Smooth muscle cell (in vitro differentiated cells): ENCODE measurements at regions not wholly inside any gene's neighbourhood (a gene's known extent, or its start where the extent isn't known, plus 50 kb on each side); places are given as distances from the start of the nearest gene placed in this dataset.

ENCODE experiments used
- DNase-seq: peaks from one replicate; lab custom pipeline; 2025; ENCODE audit not compliant: unreplicated experiment; lab: John Stamatoyannopoulos, UW
- H2AFZ ChIP-seq: fragments of 200-600 bp; sonication (generic); 2 replicates; pipeline ENCODE4 v1.6.0; 2016; ENCODE audit warnings: antibody characterized with exemption, low read depth, mild to moderate bottlenecking
- H3F3A ChIP-seq: fragments of 200-600 bp; sonication (generic); 2 replicates; pipeline ENCODE4 v1.6.0; 2017; ENCODE audit warnings: antibody characterized with exemption, low read depth
- H3K27ac ChIP-seq: fragments of 200-600 bp; sonication (generic); 2 replicates; pipeline ENCODE4 v1.5.1; 2016; ENCODE audit warnings: low read depth, mild to moderate bottlenecking
- H3K27me3 ChIP-seq: fragments of 200-600 bp; sonication (generic); 2 replicates; pipeline ENCODE4 v1.6.1; 2016; ENCODE audit warnings: low read depth, mild to moderate bottlenecking
- H3K36me3 ChIP-seq: fragments of 200-600 bp; sonication (generic); 2 replicates; pipeline ENCODE4 v1.5.1; 2016; ENCODE audit warnings: low read depth
- H3K4me1 ChIP-seq: fragments of 200-600 bp; sonication (generic); 2 replicates; pipeline ENCODE4 v1.5.1; 2016; ENCODE audit warnings: low read depth
- H3K4me2 ChIP-seq: fragments of 200-600 bp; sonication (generic); 2 replicates; pipeline ENCODE4 v1.6.0; 2016; ENCODE audit warnings: mild to moderate bottlenecking
- H3K4me3 ChIP-seq: fragments of 200-600 bp; sonication (generic); 2 replicates; pipeline ENCODE4 v1.5.1; 2016; ENCODE audit warnings: mild to moderate bottlenecking
- H3K79me2 ChIP-seq: fragments of 200-600 bp; sonication (generic); 2 replicates; pipeline ENCODE4 v1.6.0; 2016; ENCODE audit warnings: low read depth, mild to moderate bottlenecking
- H3K9ac ChIP-seq: fragments of 200-600 bp; sonication (generic); 2 replicates; pipeline ENCODE4 v1.6.0; 2016; ENCODE audit warnings: low read depth
- H3K9me3 ChIP-seq: fragments of 200-600 bp; sonication (generic); replicated peaks from 2 replicates; pipeline ENCODE4 v1.5.1; 2016; ENCODE audit warnings: low read depth
- H4K20me1 ChIP-seq: fragments of 200-600 bp; sonication (generic); 2 replicates; pipeline ENCODE4 v1.6.0; 2016; ENCODE audit warnings: low read depth
- WGBS: methylation state at CpG from one replicate; pipeline ENCODE4 v1.1.7; 2016; ENCODE audit warnings: low lambda C conversion rate; 5-methylcytosine and 5-hydroxymethylcytosine counted together
- TF ChIP-seq, protein P1 (sequence below): fragments of 200-600 bp; sonication (generic); IDR thresholded peaks from 2 replicates; pipeline ENCODE4 v1.5.1; 2017; ENCODE audit warnings: borderline replicate concordance, mild to moderate bottlenecking, antibody characterized with exemption; ENCODE audit not compliant: insufficient read depth, poor library complexity, severe bottlenecking

DNA sequence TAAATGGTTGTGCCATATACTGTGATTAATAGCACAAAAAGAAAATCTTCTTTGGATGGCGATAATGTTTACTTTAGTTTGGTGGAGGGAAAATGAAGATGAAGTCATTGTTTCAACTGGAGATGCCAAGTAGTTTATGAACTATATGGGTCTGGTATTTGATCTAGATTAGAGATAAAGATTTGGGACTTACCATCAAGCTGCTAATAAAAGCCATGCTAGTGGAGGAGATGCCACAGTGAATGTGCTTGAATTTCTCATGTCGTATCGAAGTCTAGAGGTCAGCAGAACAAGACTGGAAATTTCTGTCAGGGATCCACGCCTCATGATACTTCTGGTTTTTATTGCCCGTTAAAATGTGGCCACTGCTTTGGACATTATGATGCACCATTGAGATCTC lies 742.0 kb downstream of the NCAM2 start:
- H3K9me3 ChIP-seq, result no peaks in the 10 kb centered on the region
- H3K79me2 ChIP-seq, result no peaks in the 10 kb centered on the region
- H3K4me2 ChIP-seq, result no peak overlapping the region
- H4K20me1 ChIP-seq, result no peaks in the 10 kb centered on the region
- WGBS, result 69% methylated on average over 5 of the region's 5 CpGs
- no peak overlapping the region for H3K4me3 ChIP-seq
- H3F3A ChIP-seq, result no peaks in the 10 kb centered on the region
- no peaks in the 10 kb centered on the region for H3K4me1 ChIP-seq
- no peak overlapping the region for H3K9ac ChIP-seq
- no peak overlapping the region for H3K27ac ChIP-seq
- no peak for DNase-seq
- no peak overlapping the region for H2AFZ ChIP-seq
- TF ChIP-seq, protein P1, sequence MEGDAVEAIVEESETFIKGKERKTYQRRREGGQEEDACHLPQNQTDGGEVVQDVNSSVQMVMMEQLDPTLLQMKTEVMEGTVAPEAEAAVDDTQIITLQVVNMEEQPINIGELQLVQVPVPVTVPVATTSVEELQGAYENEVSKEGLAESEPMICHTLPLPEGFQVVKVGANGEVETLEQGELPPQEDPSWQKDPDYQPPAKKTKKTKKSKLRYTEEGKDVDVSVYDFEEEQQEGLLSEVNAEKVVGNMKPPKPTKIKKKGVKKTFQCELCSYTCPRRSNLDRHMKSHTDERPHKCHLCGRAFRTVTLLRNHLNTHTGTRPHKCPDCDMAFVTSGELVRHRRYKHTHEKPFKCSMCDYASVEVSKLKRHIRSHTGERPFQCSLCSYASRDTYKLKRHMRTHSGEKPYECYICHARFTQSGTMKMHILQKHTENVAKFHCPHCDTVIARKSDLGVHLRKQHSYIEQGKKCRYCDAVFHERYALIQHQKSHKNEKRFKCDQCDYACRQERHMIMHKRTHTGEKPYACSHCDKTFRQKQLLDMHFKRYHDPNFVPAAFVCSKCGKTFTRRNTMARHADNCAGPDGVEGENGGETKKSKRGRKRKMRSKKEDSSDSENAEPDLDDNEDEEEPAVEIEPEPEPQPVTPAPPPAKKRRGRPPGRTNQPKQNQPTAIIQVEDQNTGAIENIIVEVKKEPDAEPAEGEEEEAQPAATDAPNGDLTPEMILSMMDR, result no peak
- no peaks in the 10 kb centered on the region for H3K27me3 ChIP-seq
- no peaks in the 10 kb centered on the region for H3K36me3 ChIP-seq

- H4K20me1 ChIP-seq, result no peaks in the 10 kb centered on the region
Observed at GRCh38 chr21:21750124-21750825, 752.1 kb downstream of the NCAM2 start.

GRCh38 chr21:21751286-21751685 lies 753.1 kb downstream of the NCAM2 start:
- H3K27me3 ChIP-seq, result no peaks in the 10 kb centered on the region
- H3K27ac ChIP-seq, result no peak overlapping the region
- no peaks in the 10 kb centered on the region for H3K36me3 ChIP-seq
- H3K9ac ChIP-seq, result no peak overlapping the region
- no peak overlapping the region for H3K4me2 ChIP-seq
- H3K4me3 ChIP-seq, result no peak overlapping the region
- 77% methylated on average over 1 of the region's 1 CpG for WGBS
- H3K9me3 ChIP-seq, result no peaks in the 10 kb centered on the region
- no peaks in the 10 kb centered on the region for H3K79me2 ChIP-seq
- H2AFZ ChIP-seq, result no peak overlapping the region
- no peaks in the 10 kb centered on the region for H4K20me1 ChIP-seq
- H3F3A ChIP-seq, result no peaks in the 10 kb centered on the region
- H3K4me1 ChIP-seq, result no peaks in the 10 kb centered on the region
- no peak for DNase-seq
- TF ChIP-seq, protein P1, result no peak

More at GRCh38 chr21:21750124-21750825, 752.1 kb downstream of the NCAM2 start:
- no peaks in the 10 kb centered on the region for H3K9me3 ChIP-seq
- H3K4me1 ChIP-seq, result no peaks in the 10 kb centered on the region
- H3K4me3 ChIP-seq, result no peak overlapping the region
- H3F3A ChIP-seq, result no peaks in the 10 kb centered on the region
- no peaks in the 10 kb centered on the region for H3K27me3 ChIP-seq
- WGBS, result 75% methylated on average over 4 of the region's 4 CpGs
- H3K79me2 ChIP-seq, result no peaks in the 10 kb centered on the region
- TF ChIP-seq, protein P1, result no peak
- H3K27ac ChIP-seq, result no peak overlapping the region
- DNase-seq, result no peak
- no peak overlapping the region for H2AFZ ChIP-seq
- H3K4me2 ChIP-seq, result no peak overlapping the region
- H3K9ac ChIP-seq, result no peak overlapping the region
- H3K36me3 ChIP-seq, result no peaks in the 10 kb centered on the region

DNA sequence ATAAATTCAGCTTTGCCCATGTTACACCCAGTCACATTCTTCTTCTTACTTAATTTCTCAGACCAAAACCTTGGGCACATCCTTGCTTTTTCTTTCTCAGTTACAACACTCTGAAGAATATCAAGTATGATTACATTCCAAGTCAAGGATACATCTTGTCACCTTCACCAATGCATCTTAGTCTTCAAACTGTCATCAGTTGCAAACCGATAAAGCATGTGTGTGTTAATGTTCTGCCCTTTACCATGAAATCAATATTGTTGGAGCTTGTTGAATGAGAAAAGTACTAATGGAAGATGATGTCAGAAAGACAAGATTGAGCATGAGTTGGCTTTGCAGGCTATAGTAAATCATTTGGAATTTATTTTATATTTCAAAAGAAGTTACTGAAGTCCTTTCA lies 764.6 kb downstream of the NCAM2 start:
- Histone ChIP-seq H4K20me1 (no peaks in the 10 kb centered on the region), H3K27me3 (no peaks in the 10 kb centered on the region), H3F3A (no peaks in the 10 kb centered on the region), H3K4me1 (no peaks in the 10 kb centered on the region), H3K36me3 (no peaks in the 10 kb centered on the region), H3K9ac (no peak overlapping the region), H3K27ac (no peak overlapping the region), H3K79me2 (no peaks in the 10 kb centered on the region), H2AFZ (no peak overlapping the region), H3K4me3 (no peak overlapping the region), H3K9me3 (no peaks in the 10 kb centered on the region), H3K4me2 (no peak overlapping the region)
- 49% methylated on average over 1 of the region's 1 CpG for WGBS
- TF ChIP-seq, protein P1, result no peak
- no peak for DNase-seq
